IPS-NIHi7 (cell line): ENCODE measurements at regions not wholly inside any gene's neighbourhood (a gene's known extent, or its start where the extent isn't known, plus 50 kb on each side); places are given as distances from the start of the nearest gene placed in this dataset.

Source experiments
- DNase-seq: peaks from one replicate; pipeline ENCODE4 v3.0.0; 2012; ENCODE audit warnings: mixed read lengths; ENCODE audit errors: extremely low spot score

- no peak for DNase-seq
Measured at GRCh38 chr3:168312984-168313383, 217.3 kb upstream of the GOLIM4 start.

GRCh38 chr3:168307893-168308292, 212.2 kb upstream of the GOLIM4 start:
- no peak for DNase-seq

- no peak for DNase-seq
Measured at GRCh38 chr3:168295027-168295426, 199.3 kb upstream of the GOLIM4 start.

GRCh38 chr3:168292296-168292695, 196.6 kb upstream of the GOLIM4 start:
- DNase-seq, result no peak

- DNase-seq, result no peak
Measured at GRCh38 chr3:168289471-168290008, 193.8 kb upstream of the GOLIM4 start.

GRCh38 chr3:168288511-168289401, 193.0 kb upstream of the GOLIM4 start:
- DNase-seq, result no peak

- no peak for DNase-seq
Measured at GRCh38 chr3:168285506-168285905, 189.8 kb upstream of the GOLIM4 start.

- DNase-seq, result no peak
Measured at GRCh38 chr3:168284728-168285127, 189.0 kb upstream of the GOLIM4 start.

- DNase-seq, result no peak
Measured at GRCh38 chr3:168275662-168276061, 179.9 kb upstream of the GOLIM4 start.

- no peak for DNase-seq
Measured at GRCh38 chr3:168273917-168274316, 178.2 kb upstream of the GOLIM4 start.

- no peak for DNase-seq
Measured at GRCh38 chr3:168273036-168273435, 177.3 kb upstream of the GOLIM4 start.

- peak; percentile 39 for DNase-seq
Measured at GRCh38 chr3:168272343-168272985, 176.7 kb upstream of the GOLIM4 start.

GRCh38 chr3:168271932-168272331, 176.2 kb upstream of the GOLIM4 start:
- no peak for DNase-seq

- DNase-seq, result no peak
Measured at GRCh38 chr3:168269001-168269400, 173.3 kb upstream of the GOLIM4 start.

GRCh38 chr3:168267179-168267578, 171.5 kb upstream of the GOLIM4 start:
- no peak for DNase-seq

GRCh38 chr3:168266335-168266734, 170.6 kb upstream of the GOLIM4 start:
- DNase-seq, result no peak

- DNase-seq, result no peak
Measured at GRCh38 chr3:168262887-168263286, 167.2 kb upstream of the GOLIM4 start.

- no peak for DNase-seq
Measured at GRCh38 chr3:168260859-168261258, 165.1 kb upstream of the GOLIM4 start.

- no peak for DNase-seq
Measured at GRCh38 chr3:168251371-168251770, 155.6 kb upstream of the GOLIM4 start.

- DNase-seq, result peak; percentile 18
Measured at GRCh38 chr3:168250415-168250861, 154.7 kb upstream of the GOLIM4 start.

GRCh38 chr3:168249550-168250414, 154.1 kb upstream of the GOLIM4 start:
- peak; percentile 85 for DNase-seq

GRCh38 chr3:168249205-168249549, 153.5 kb upstream of the GOLIM4 start:
- no peak for DNase-seq
